ENCODE measurements at regions not wholly inside any gene's neighbourhood (a gene's known extent, or its start where the extent isn't known, plus 50 kb on each side); places are given as distances from the start of the nearest gene placed in this dataset.

DNA sequence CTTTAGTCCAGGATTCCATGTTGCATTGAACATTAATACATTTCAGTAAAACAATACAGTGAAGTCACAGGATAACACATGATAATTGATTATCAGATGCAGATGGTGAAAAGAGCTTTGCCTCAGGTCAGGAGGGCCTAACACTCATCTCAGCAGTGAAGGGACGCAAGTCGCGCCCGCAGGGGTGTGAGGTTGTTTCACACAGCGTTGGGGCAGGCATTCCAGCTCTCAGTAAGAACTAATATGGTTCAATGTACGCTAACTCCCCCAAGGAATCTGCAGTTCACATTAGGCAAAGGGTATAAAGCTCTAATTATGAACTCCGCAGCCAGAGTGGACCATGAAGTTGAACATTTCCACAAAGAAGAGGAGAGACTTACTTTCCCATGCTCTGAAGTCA is 53.1 kb upstream of the ATL2 start:
- no peak for DNase-seq (ENCODE audit: low read depth in 3 of 3, low spot score in 2 of 3)

DNA sequence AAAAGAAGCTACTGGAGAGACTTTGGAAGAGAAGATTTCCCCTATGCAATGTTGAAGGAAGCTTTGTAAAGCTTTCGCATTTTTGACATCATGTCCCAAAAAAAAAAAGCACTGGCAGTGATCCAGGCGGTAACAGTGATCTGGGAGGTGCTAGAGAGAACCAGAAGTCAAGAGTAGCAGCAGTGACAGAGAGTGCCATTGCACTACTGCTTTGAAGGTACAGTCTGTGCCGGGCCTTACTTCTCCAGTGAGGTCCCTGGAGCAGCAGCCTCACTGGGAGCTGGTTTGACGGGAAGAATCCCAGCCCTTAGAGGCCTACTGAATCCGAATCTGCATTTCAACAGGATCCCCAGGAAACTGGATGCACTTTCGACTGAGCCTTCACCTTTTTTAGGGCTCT is 50.9 kb upstream of the ATL2 start:
- DNase-seq (ENCODE audit: low read depth in 3 of 3, low spot score in 2 of 3) = no peak

DNA sequence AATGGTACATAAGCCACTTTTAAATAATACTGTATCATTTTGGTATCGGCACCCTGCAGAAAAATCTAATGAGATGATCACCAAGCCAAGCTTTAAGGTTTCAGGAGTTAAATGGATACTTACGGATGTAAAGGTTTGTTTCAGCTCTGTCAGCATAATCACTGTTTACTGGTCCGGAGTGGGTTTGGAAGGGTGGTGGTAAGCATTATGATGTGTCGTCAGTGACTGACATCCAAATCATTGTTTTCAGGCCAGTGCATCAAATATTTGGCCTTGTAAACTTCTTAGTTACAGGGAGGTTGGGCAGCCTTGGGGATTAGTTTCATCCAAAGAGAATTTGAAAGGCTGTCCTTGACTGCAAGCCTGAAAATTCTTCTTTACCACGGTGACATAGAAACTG is 50.0 kb upstream of the ATL2 start:
- DNase-seq (ENCODE audit: low read depth in 3 of 3, low spot score in 2 of 3) = no peak

Measured in right renal cortex interstitium (tissue), 3 donors.